HG03196 (cell line): ENCODE measurements at regions not wholly inside any gene's neighbourhood (a gene's known extent, or its start where the extent isn't known, plus 50 kb on each side); places are given as distances from the start of the nearest gene placed in this dataset.

ENCODE experiments used
- ATAC-seq: cut with Tn5 transposase; IDR thresholded peaks from one replicate; pipeline ENCODE4 v1.9.1; 2021; ENCODE audit not compliant: unreplicated experiment

DNA sequence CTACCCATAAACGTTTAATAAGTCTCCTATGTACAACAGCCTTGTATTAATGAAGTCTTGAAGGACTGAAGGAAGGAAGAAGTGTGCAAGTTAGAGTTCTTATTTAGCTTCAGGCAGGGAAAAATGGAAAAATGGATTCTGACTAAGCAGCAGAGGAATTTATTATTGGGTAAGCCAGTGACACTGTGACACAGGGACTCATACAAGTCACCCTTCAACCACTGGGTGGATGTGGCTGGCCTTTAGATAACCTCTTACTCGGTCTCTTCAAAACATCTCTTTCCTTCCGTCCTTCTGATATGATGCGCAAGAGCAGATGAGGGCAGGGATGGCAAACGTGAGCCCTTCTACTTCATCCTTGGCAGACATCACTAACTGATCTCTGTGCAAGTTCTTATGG, 145.6 kb downstream of the DHX35 start:
- no peak for ATAC-seq

DNA sequence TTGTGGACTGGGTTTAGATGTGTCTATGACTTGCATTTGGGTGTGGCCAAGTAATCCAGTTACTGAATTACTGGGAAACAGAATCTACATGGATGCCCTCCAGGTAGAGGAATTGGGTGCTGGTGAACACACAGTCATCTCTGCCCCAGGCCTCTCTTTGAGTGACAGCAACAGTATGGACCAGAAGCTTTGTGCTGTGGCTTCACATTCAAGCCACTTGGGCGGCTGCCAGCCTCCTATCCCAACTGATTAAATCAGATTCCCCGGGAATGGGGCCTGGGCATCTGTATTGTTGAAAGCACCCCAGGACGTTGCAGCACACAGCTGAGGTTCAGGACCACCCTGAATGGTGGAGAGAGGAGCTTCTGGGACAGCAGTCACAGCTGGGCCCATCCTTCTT, 144.6 kb downstream of the DHX35 start:
- ATAC-seq: no peak

DNA sequence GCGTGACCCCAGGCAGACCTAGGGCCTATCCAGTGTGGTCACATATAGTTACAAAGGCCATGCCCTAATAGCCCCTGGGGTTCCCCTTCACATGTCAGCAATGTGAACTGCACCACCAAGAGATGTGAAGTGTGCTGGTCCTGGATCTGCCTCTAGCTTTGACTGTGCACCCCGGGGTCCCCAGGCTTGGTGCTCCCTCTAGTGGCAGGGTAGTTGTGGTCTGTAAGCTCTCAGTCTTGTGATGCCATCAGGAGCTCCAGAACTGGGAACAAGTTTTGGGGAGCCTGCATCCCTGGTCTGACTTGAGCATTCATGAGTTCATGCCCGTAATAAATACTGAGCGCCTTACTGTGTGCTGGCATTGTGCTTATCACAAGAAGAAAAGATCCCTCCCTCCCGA, 143.4 kb downstream of the DHX35 start:
- ATAC-seq: no peak

DNA sequence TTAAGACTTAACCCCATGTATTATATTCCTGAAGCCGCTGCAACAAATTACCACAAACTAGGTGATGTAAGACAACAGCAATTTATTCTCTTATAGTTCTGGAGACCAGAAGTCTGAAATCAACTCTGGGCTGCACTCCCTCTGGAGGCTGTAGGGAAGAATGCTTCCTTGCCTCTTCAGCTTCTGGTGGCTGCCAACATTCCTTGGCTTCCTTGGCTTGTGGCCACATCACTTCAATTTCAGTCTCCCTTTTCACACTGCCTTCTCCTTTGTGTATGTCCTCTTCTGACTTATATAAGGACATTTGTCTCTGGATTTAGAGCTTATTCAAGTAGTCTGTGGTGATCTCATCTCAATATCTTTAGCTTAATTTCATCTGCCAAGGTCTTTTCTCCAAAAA, 141.6 kb downstream of the DHX35 start:
- ATAC-seq: no peak

DNA sequence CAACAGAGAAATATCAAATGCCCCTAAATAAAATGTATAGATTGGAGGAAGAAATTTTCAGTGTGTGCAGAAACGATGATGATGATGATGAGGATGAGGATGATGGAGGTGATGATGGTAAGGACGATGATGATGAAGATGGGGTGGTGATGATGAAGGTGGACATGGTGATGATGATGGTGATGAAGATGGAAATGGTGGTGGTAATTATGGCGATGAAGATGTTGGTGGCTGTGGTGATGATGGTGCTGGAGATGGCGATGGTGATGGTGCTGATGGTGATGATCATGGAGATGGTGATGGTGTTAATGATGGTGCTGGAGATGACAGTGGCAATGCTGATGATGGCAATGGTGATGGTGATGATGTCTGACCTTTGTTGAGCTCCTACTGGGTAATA, 141.2 kb downstream of the DHX35 start:
- no peak for ATAC-seq

DNA sequence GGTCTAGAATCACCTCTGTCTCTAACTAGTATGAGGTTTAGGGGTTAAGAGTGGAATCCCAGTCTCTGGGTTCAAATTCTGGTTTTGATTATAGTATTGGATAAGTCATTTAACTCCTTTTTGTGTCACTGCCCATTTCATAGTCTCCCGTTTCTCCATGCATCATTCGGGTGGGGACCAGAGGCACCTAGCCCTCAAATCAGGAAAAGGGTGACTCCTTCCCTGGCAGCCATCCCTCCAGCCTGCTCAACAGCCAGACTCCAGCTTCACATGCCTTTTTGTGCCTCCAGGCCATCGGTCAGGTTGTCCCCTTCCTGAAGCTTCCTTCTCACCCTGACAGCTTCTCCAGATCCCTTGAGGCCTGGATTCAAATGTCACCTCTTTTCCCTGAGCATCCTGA, 139.8 kb downstream of the DHX35 start:
- ATAC-seq: no peak

DNA sequence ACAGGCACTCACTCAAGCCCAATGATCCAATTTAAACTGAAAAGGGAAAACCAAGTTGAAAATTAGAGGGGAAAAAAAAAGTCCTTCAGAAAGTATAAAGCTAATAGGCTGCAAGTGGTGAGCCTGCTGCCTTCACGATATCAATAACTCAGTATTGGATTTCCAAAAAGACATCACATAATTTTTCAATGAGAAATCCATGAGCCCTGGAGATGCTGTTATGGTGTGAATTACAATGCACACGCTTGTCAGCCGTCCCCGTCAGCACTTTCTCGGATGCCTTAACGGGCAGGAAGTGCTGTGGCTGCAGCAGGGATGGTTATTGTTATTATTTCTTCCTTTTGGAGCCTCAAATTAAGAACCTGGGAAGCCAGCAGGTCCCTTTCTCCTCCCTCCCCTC, 138.5 kb downstream of the DHX35 start:
- no peak for ATAC-seq

DNA sequence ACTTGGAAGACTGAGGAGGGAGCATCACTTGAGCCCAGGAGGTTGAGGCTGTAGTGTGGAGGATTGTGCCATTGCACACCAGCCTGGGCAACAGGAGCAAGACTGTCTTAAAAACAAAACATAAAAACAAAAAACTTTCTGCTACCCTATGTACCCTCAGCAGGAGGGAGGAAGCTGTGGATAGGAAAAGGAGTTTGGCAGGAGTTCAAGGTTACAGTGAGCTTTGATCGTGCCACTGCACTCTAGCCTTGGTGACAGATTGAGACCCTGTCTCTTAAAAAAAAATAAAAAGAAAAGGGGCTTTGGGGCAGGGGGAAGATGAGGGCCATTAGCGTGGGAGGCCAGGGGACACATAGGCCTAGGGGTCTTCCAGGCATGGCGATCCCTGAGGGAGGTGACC, 135.7 kb downstream of the DHX35 start:
- ATAC-seq: no peak

DNA sequence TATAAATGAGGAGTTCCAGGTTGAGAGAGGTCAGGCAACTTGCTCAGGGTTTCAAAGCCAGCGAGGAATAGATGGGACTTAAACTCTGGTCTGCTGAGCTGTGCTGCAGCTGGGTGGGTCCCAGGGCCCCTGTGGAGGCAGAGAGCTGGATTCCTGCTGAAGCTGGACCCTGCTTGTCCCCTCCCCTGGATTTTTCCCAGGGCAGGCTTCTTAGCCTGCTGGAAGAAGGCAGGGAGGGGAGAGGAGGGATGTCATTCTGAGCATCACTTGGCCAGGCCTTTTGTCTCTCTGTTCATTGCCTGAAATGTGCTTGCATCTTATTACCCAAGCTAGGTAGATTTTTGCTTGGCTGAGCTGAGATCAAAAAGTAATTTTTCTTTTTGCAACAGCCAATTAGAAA, 133.7 kb downstream of the DHX35 start:
- no peak for ATAC-seq

DNA sequence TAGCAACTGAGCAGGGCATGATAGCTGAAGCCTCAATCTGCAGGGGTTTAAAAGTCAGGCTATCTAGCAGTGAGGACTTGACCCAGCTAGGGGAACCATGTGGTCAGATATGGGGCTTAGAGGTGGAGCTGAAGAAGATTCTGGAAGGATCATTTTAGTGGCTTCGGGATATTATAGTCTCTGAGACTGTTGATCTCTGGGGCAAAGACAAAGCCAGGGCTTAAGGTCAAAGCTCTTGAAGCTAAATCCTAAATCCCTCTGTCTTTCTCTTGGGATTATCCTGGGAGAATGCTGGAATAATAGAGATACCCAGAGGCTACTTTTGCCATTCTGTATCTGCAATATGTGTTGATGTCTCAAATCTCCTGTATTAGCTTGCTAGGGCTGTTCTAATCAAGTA, 132.2 kb downstream of the DHX35 start:
- ATAC-seq: no peak

DNA sequence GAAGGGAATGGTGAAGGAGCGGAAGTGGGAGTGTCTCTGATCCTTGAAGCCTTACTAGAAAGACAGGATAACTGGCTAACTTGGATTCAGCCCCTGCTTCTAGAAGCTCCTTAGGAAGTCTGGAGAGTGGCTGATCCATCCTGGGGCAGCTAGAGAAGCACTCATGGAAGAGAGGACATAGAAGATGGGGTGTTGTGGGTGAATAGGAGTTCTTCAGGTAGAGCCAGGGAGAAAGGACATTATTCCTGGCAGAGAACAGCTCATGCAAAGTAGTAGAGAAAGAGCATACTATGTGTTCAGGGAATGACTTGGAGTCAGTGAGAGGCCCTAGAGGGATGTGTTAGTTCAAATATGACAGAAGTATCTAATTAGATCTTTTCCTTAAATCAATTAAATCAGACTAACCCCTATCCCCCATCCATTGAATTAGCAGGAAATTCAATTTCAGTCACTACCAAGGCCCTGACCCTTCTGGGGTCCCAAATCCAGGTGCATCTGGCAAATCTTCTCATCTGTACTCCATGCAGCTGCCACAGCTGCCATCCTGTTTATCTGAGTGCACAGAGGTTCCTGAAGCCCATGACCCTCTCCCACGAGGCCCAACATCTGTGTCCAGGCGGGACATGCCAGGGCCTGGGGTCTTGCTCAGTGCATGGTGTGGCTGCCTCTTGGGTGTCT, 130.7 kb downstream of the DHX35 start:
- ATAC-seq: no peak

DNA sequence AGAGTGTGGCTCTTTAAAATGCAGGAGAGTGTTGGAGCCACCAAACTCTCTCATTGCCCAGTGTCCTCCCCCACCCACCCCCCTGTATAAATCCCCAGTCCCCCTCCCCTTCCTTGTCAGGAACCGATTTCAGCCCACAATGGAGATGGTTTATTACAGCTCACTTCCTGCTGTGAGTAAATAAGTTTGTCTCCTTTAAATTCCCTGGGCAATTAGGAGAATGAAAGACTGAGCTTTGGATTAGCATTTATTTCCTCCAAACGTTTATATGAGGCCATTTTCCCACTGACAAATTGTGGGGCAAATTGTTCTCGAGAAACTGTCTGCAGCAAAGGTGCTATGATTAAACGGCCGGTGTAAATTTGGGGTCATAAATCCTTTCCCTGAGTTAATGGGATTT, 128.8 kb downstream of the DHX35 start:
- ATAC-seq: no peak

DNA sequence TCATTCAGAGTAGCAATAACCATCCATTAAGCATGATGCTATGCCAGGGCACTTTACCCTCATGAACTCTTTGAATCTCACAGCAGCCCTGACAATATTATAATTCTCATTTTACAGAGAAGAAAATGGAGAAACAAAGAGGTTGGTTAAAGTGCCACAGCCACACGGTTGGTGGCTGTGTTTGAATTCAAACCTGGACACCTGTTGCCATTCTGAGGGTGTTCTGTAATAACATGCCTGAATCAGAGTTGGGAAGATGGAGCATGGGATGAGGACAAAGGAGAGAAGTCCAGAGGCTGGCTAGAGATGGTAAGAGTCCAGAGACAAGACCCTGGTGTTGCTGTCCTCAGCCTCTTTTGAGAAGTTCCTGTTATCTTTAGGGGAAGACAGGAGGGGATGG, 127.7 kb downstream of the DHX35 start:
- ATAC-seq: no peak
